ENCODE measurements at regions not wholly inside any gene's neighbourhood (a gene's known extent, or its start where the extent isn't known, plus 50 kb on each side); places are given as distances from the start of the nearest gene placed in this dataset.

DNA sequence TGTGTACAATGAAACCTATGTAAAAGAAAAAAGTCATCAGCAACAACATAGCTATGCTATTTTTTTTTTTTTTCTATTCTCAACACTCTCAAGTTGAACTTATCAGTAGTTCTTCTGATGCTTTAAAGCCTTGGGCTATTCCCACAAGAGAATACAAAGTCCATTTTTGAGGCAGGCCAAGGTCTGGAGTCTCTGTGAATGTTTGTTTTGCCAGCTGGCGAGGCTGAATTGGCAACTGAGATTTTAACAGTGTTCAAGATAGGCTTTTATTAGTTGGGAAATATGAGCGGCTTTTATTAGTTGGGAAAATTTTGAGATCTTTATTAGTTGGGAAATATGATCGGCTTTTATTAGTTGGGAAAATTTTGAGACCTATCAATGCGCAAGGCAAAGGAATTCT is 336.6 kb downstream of the SLITRK2 start:
- no peak for DNase-seq

DNA sequence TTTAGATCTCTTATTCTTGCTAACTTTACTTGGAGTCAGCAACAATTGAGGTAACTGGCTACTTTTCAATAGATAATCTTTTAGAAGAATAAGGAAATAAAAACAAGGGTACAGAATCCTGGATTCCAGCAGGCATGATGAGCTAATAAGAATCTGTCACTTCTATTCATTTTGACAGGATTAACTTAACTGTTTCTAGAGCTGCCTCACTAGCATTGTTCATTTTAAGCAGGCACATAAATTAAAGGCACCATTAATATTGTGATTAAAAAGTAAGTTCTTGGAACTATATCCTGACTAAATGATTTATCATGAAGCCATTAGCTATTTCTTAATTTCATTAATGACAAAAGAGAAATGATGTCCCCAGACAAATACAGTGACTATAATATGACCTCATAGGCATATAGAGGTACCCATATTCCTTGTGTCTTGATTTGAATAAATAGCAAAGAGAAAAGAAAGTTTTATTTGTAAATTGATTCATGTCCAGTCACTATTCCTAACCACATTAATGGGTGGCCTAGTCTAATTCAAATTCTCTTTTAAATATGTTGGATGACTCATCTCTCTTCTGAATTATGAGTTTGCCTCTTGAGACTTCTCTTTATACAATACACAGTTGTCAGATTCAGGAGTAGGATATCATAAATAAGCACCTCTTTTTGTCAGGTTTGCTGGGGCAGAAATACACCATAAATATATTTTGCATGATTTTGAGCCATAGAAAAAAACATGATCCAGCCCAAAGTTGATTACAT is 343.0 kb downstream of the SLITRK2 start:
- DNase-seq, result no peak

DNA sequence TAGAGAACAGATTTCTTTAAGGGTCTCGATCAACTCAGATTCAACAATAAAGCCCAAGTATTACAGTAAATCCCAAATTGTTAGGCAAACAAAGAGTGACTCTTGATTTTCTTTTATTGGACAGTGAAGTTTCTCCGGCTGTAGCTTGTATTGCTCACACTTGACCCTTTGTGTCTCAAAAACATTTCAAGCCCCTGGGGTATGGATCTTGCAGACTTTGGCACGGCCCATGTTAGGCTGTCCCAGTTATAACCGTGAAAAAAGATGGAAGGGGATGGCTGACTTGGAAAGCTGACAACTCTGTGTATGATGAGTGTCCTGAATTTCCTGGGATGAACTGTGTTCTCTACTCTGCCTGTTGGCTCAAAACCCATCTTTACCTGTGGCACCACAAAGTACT is 356.1 kb downstream of the SLITRK2 start:
- no peak for DNase-seq

DNA sequence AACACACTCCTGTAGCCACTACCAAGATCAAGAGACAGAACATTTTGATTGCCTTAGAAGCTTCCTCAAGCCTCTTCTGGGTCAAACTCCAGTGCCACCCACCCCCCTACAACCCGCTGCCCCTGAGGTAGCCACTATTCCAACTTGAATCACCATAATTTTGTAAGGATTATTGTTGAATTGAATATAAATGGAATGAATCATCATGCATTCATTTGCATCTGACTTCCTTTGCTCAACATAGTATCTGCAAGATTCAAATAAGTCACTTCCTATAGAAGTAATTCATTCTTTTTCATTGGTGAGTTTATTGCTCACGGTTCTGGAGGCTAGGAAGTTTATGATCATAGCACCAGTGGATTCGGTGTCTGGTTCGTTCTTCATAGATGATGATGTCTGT is 364.2 kb downstream of the SLITRK2 start:
- DNase-seq, result no peak

DNA sequence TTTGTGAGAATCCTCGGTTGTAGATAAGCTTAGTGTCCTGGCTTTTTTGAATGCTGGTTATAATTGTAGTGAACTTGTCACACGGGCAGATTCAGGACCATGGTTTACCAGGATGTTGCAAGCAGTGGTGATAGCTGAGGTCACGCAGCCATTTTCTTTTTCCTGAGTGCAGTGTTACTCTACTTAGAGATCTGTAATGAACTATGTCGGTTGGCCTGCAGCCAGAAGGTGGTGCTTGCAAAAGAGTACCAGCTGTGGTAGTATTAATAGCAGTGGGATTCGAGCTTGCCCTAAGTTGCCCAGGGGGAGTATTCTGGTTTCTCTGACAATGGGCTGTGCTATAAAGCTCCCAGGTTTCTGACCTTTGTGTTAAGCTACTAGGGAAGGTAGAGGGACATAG is 368.9 kb downstream of the SLITRK2 start:
- no peak for DNase-seq

DNA sequence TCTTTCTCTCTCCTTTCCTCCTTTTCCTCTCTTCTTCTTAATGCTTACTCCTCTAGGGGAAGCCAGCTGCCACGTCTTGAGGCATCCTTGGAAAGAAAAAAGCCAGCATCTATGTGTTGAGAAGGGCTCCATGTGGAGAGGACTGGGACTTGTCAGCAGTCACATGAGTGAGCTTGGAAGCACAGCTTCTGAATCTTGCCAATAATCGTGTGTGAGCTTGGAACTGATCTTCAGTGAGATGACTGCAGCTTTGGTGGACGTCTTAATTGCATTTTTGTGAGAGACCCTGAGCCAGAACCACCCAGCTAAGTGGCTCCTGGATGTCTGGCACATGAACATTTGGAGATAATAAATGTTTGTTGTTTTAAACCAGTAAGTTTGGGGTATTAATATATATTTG is 371.7 kb downstream of the SLITRK2 start:
- no peak for DNase-seq

DNA sequence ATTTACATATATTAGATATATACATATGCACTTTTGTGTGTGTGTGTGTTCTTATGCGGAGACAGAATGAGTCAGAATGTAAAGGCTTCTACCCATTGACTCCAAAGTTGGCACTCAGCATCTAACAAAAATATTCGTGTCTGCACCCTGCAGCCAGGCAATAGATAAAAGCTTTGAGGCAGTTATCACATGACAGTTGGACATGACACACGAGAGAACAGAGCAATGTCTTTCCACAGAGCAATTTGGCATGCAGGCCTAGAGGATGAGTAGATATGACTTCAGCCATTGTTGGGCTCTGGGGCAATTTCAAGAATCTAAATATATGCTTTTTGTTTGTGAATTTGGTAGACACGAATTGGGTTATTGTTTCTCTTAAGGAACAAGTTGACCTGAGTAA is 391.2 kb downstream of the SLITRK2 start:
- DNase-seq, result no peak

DNA sequence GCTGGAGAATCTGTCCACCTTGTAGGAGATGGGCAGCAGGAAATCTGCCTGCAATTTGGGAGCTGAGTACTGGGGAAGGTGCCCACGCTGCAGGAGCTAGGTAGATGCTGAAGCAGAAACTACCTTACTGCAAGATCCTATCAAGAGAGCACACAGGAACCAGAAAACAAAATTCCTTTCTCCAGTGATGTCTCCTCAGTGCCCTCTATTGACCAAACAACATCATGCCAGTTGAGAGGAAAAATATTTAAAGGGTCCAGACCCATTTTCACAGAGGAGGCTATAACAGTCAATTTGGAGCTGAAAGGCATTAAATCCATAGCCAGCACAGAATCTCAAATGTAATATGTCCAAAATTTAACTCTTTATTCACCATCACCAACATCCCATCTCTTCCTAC is 406.8 kb downstream of the SLITRK2 start:
- DNase-seq, result no peak

DNA sequence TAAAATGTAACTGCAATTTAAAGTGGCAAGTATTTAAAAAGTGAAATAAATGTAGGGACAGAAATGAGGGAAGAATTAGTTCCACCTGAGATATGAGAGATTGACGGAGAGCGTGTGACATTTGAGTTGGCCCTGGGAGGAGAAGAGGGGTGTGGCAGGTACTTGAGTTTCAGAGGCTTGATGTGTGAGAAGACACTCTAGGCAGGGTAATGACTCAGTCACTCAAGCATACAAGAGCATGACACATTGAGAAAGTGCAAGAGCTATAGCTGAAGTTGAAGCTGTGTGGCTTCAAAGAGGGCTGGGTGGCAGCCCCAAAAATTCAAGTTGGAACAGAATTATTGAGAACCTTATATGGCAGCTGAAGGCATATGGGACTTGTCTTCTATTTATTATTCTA is 420.5 kb downstream of the SLITRK2 start:
- no peak for DNase-seq

DNA sequence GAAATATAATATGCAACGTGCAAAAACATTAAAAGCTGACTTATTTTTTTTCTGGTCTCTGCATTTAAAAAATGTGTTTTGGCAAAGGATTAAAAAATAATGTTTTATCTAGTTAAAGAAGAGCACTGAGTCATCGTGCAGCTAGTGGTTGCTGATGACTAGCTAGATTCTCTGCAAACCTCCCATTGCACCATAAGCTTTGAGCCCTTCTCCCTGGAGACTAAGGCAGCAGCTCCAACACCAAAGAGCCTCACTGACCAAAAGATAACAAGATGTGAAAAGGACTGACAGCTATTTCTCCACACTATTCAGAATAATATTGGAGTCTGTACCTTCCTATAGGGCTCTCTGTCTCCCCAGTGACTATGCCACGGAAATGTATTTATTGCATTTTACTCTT is 424.3 kb downstream of the SLITRK2 start:
- DNase-seq, result no peak

DNA sequence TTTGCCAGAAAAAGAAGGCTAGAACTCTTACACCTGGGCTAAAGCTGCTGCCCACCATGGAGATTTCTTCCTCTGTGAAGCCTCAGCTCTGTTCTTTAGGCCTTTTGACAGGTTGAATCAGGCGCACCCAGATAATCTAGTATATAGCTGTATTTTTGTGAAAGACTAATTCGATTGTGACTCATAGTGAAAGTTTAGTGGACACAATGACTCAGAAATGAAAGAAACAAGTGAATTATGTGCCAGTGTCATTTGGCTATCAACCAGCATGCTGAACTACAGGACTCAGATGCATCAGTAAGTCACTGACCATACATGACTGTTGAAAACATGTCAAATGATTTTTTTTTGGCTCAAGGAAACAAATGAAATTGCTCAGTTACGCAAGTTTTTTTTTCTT is 425.4 kb downstream of the SLITRK2 start:
- DNase-seq, result no peak

DNA sequence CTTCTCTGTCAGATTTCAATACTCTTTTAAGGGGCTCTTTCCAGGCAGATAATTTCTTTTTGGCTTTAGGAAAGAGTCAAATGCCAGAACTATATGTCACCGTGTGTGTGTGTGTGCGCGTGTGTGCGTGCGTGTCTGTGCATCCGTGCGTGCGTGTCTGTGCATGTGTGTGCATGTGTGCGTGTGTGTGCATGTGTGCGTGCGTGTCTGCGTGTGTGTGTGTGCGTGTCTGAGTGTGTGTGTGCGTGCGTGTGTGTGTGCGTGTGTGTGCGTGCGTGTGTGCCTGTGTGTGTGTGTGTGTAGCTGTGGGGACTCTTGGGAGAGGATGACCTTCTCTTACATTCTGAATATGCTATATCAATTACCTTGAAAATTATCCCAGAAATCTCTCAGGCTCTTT is 441.6 kb downstream of the SLITRK2 start:
- no peak for DNase-seq

DNA sequence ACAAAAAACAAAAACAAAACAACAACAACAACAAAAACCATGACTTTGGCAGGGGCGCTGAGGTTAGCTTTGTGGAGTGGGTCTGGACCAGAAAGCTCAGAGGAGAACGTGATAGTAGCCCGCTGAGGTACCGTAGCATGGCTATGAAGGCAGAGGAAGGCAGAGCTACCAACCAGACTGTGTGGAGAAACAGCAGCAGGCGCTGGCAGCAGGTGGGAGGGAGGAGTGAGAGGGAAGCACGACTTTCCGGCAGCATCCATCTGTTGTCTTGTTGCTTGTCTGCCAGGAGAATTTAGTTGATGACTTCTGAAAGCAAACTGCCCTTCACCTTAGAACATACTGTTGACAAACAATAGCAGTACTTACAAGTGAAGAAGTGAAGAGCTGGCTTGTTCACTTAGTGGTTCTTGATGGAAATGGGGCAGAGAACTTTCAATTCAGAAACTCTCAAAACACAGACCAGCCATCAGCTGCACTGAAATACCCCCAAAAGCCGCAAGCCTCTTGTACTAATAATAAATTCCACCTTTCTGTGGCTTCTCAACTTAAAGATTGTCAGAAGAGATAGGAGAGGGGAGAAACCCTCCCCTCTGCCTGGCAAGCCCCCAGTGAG is 447.2 kb downstream of the SLITRK2 start:
- peak; percentile 0 for DNase-seq

DNA sequence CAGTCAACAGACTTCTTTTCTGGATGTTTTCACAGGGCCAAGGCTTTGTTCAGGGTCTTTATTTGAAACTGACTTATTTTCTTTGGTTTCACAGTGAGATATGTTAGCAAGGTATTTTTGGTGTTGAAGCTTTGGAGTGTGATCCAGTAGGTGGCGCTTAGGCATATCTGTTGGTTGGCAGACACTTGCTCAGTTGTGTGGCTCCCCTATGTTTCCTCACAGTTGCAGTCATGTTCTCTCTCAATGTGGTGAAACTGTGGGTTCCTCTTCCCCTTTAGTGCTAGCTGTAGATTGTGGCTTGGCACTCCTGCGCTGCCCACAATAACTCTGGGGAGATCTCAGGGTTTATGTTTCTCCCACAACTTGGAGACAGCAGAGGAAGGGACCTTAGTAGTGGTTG is 460.8 kb downstream of the SLITRK2 start:
- no peak for DNase-seq
